ENCODE measurements at regions not wholly inside any gene's neighbourhood (a gene's known extent, or its start where the extent isn't known, plus 50 kb on each side); places are given as distances from the start of the nearest gene placed in this dataset.

DNA sequence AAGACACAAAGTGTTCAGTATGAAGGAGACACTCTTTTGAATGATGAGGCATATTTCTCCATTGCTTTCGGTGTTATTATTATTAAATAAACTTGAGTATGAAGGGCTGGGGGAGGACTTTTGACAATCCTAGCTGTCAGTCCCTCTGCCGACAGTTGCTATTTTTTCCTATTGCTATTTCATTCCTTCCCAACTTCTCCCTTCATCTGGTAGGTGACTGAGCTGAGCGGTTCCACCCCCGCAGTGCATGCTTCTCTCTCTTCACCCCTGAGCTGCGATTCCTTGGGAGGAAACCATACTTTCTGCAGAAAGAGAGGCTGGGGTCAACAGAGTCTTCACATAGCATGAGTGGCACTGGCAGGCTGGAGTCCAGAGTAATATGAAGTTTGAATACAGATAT lies 261.2 kb upstream of the TAC1 start:
- TF ChIP-seq, protein P1, sequence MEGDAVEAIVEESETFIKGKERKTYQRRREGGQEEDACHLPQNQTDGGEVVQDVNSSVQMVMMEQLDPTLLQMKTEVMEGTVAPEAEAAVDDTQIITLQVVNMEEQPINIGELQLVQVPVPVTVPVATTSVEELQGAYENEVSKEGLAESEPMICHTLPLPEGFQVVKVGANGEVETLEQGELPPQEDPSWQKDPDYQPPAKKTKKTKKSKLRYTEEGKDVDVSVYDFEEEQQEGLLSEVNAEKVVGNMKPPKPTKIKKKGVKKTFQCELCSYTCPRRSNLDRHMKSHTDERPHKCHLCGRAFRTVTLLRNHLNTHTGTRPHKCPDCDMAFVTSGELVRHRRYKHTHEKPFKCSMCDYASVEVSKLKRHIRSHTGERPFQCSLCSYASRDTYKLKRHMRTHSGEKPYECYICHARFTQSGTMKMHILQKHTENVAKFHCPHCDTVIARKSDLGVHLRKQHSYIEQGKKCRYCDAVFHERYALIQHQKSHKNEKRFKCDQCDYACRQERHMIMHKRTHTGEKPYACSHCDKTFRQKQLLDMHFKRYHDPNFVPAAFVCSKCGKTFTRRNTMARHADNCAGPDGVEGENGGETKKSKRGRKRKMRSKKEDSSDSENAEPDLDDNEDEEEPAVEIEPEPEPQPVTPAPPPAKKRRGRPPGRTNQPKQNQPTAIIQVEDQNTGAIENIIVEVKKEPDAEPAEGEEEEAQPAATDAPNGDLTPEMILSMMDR (IDR thresholded peaks at IDR 0.05): no peak
- TF ChIP-seq JUN (CRISPR knock-in tag; IDR thresholded peaks at IDR 0.05) (no peak), ZNF416 (CRISPR knock-in tag; IDR thresholded peaks at IDR 0.05) (no peak), KAT7 (CRISPR knock-in tag; IDR thresholded peaks at IDR 0.05; ENCODE audit: borderline replicate concordance) (no peak)
- TF ChIP-seq, protein P2, sequence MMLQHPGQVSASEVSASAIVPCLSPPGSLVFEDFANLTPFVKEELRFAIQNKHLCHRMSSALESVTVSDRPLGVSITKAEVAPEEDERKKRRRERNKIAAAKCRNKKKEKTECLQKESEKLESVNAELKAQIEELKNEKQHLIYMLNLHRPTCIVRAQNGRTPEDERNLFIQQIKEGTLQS (CRISPR knock-in tag; conservative IDR thresholded peaks at IDR 0.05): no peak
- TF ChIP-seq, protein P3, sequence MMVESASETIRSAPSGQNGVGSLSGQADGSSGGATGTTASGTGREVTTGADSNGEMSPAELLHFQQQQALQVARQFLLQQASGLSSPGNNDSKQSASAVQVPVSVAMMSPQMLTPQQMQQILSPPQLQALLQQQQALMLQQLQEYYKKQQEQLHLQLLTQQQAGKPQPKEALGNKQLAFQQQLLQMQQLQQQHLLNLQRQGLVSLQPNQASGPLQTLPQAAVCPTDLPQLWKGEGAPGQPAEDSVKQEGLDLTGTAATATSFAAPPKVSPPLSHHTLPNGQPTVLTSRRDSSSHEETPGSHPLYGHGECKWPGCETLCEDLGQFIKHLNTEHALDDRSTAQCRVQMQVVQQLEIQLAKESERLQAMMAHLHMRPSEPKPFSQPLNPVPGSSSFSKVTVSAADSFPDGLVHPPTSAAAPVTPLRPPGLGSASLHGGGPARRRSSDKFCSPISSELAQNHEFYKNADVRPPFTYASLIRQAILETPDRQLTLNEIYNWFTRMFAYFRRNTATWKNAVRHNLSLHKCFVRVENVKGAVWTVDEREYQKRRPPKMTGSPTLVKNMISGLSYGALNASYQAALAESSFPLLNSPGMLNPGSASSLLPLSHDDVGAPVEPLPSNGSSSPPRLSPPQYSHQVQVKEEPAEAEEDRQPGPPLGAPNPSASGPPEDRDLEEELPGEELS (CRISPR knock-in tag; IDR thresholded peaks at IDR 0.05): no peak
- TF ChIP-seq, protein P4, sequence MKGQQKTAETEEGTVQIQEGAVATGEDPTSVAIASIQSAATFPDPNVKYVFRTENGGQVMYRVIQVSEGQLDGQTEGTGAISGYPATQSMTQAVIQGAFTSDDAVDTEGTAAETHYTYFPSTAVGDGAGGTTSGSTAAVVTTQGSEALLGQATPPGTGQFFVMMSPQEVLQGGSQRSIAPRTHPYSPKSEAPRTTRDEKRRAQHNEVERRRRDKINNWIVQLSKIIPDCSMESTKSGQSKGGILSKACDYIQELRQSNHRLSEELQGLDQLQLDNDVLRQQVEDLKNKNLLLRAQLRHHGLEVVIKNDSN (CRISPR knock-in tag; IDR thresholded peaks at IDR 0.05): no peak
- TF ChIP-seq, protein P5, sequence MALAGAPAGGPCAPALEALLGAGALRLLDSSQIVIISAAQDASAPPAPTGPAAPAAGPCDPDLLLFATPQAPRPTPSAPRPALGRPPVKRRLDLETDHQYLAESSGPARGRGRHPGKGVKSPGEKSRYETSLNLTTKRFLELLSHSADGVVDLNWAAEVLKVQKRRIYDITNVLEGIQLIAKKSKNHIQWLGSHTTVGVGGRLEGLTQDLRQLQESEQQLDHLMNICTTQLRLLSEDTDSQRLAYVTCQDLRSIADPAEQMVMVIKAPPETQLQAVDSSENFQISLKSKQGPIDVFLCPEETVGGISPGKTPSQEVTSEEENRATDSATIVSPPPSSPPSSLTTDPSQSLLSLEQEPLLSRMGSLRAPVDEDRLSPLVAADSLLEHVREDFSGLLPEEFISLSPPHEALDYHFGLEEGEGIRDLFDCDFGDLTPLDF (CRISPR knock-in tag; IDR thresholded peaks at IDR 0.05): no peak
- TF ChIP-seq, protein P6, sequence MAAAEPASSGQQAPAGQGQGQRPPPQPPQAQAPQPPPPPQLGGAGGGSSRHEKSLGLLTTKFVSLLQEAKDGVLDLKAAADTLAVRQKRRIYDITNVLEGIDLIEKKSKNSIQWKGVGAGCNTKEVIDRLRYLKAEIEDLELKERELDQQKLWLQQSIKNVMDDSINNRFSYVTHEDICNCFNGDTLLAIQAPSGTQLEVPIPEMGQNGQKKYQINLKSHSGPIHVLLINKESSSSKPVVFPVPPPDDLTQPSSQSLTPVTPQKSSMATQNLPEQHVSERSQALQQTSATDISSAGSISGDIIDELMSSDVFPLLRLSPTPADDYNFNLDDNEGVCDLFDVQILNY (CRISPR knock-in tag; IDR thresholded peaks at IDR 0.05): no peak
- TF ChIP-seq, protein P7, sequence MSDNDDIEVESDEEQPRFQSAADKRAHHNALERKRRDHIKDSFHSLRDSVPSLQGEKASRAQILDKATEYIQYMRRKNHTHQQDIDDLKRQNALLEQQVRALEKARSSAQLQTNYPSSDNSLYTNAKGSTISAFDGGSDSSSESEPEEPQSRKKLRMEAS (CRISPR knock-in tag; IDR thresholded peaks at IDR 0.05): no peak
- TF ChIP-seq, protein P8, sequence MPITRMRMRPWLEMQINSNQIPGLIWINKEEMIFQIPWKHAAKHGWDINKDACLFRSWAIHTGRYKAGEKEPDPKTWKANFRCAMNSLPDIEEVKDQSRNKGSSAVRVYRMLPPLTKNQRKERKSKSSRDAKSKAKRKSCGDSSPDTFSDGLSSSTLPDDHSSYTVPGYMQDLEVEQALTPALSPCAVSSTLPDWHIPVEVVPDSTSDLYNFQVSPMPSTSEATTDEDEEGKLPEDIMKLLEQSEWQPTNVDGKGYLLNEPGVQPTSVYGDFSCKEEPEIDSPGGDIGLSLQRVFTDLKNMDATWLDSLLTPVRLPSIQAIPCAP (CRISPR knock-in tag; IDR thresholded peaks at IDR 0.05): no peak

All from WTC11 (cell line).